Neuronal stem cell (in vitro differentiated cells): ENCODE measurements at regions not wholly inside any gene's neighbourhood (a gene's known extent, or its start where the extent isn't known, plus 50 kb on each side); places are given as distances from the start of the nearest gene placed in this dataset.

ENCODE experiments used
- DNase-seq: peaks from one replicate; pipeline ENCODE4 v3.0.0-alpha.2; 2013; ENCODE audit warnings: low spot score
- H2AFZ ChIP-seq: one replicate; pipeline ENCODE4 v1.6.1; 2013; ENCODE audit warnings: mild to moderate bottlenecking, low read length, inconsistent platforms
- H2AK5ac ChIP-seq: 2 replicates; pipeline ENCODE4 v1.6.1; 2013; ENCODE audit warnings: low read depth, mild to moderate bottlenecking, inconsistent platforms, low read length, moderate library complexity, mixed read lengths
- H2BK120ac ChIP-seq: 2 replicates; pipeline ENCODE4 v1.6.1; 2013; ENCODE audit warnings: low read depth, mild to moderate bottlenecking, inconsistent platforms, low read length, moderate library complexity, mixed read lengths
- H2BK12ac ChIP-seq: one replicate; pipeline ENCODE4 v1.6.1; 2013; ENCODE audit warnings: low read length, inconsistent platforms
- H2BK15ac ChIP-seq: 2 replicates; pipeline ENCODE4 v1.6.1; 2013; ENCODE audit warnings: mild to moderate bottlenecking, low read length, inconsistent platforms, mixed read lengths
- H2BK5ac ChIP-seq: one replicate; pipeline ENCODE4 v1.6.1; 2013; ENCODE audit warnings: inconsistent platforms, mild to moderate bottlenecking, low read length, moderate library complexity
- H3K14ac ChIP-seq: one replicate; pipeline ENCODE4 v1.6.1; 2013; ENCODE audit warnings: low read length, inconsistent platforms
- H3K18ac ChIP-seq: 2 replicates; pipeline ENCODE4 v1.6.1; 2013; ENCODE audit warnings: low read length, inconsistent platforms
- H3K23ac ChIP-seq: 2 replicates; pipeline ENCODE4 v1.6.1; 2013; ENCODE audit warnings: low read depth, mild to moderate bottlenecking, mixed read lengths, low read length, inconsistent platforms; ENCODE audit not compliant: poor library complexity
- H3K27ac ChIP-seq: replicated peaks from 3 replicates; pipeline ENCODE4 v1.5.1; 2013; ENCODE audit warnings: low read length, inconsistent platforms
- H3K27me3 ChIP-seq, 3 experiments: 2 replicates each; pipeline ENCODE4 v1.6.1; 2013; ENCODE audit warnings: low read length in 3 of 3, mild to moderate bottlenecking in 2 of 3, inconsistent platforms in 1 of 3, low read depth in 1 of 3, mixed read lengths in 1 of 3, moderate library complexity in 1 of 3; ENCODE audit not compliant: control insufficient read depth in 3 of 3, insufficient read depth in 3 of 3
- H3K36me3 ChIP-seq, 2 donors: replicated peaks in 1 of 2; 2 replicates each; pipeline ENCODE4 v1.6.1; 2013; ENCODE audit warnings: low read length in 2 of 2; ENCODE audit not compliant: control insufficient read depth in 2 of 2, insufficient read depth in 2 of 2
- H3K4ac ChIP-seq: 2 replicates; pipeline ENCODE4 v1.6.1; 2013; ENCODE audit warnings: inconsistent platforms, mild to moderate bottlenecking, low read length, moderate library complexity
- H3K4me1 ChIP-seq, 2 donors: 1 replicate in 1 of 2; 2 replicates in 1 of 2; pipeline ENCODE4 v1.6.1; 2013; ENCODE audit warnings: low read length in 2 of 2, low read depth in 1 of 2; ENCODE audit not compliant: control insufficient read depth in 2 of 2, insufficient read depth in 1 of 2
- H3K4me2 ChIP-seq: one replicate; pipeline ENCODE4 v1.6.1; 2013; ENCODE audit warnings: mild to moderate bottlenecking, low read length, inconsistent platforms; ENCODE audit not compliant: insufficient read depth, poor library complexity, severe bottlenecking
- H3K4me3 ChIP-seq, 2 donors: 2 replicates each; pipeline ENCODE4 v1.5.1; 2013; ENCODE audit warnings: low read length in 2 of 2, mild to moderate bottlenecking in 2 of 2, inconsistent platforms in 1 of 2, moderate library complexity in 1 of 2
- H3K79me1 ChIP-seq: one replicate; pipeline ENCODE4 v1.6.1; 2013; ENCODE audit warnings: low read depth, mild to moderate bottlenecking, inconsistent platforms, low read length, moderate library complexity
- H3K9ac ChIP-seq: one replicate; pipeline ENCODE4 v1.6.1; 2013; ENCODE audit warnings: mild to moderate bottlenecking, low read depth, low read length, inconsistent platforms; ENCODE audit not compliant: poor library complexity
- H3K9me3 ChIP-seq, 2 donors: replicated peaks in 1 of 2; 2 replicates each; pipeline versions ENCODE3 to v1.6.1; 2013; ENCODE audit warnings: low read length in 2 of 2, mild to moderate bottlenecking in 2 of 2, inconsistent platforms in 1 of 2, low read depth in 1 of 2, mixed read lengths in 1 of 2, moderate library complexity in 1 of 2; ENCODE audit not compliant: control insufficient read depth in 2 of 2, insufficient read depth in 1 of 2
- H4K8ac ChIP-seq: one replicate; pipeline ENCODE4 v1.6.1; 2013; ENCODE audit warnings: low read depth, mild to moderate bottlenecking, inconsistent platforms, low read length, moderate library complexity
- H4K91ac ChIP-seq: one replicate; pipeline ENCODE4 v1.6.1; 2013; ENCODE audit warnings: low read length, low read depth, mild to moderate bottlenecking, inconsistent platforms; ENCODE audit not compliant: poor library complexity
- WGBS, 2 donors: extraction: QIAGEN DNeasy Blood & Tissue Kit; methylation state at CpG; one replicate each; pipeline ENCODE4 v1.1.7; 2013; ENCODE audit warnings: missing lambda C conversion rate in 2 of 2, mixed read lengths in 1 of 2; ENCODE audit not compliant: insufficient read length in 2 of 2, insufficient replicate concordance in 1 of 2; ENCODE audit errors: extremely low coverage in 2 of 2; 5-methylcytosine and 5-hydroxymethylcytosine counted together

GRCh38 chr5:174338185-174339010 is 292.9 kb downstream of the NSG2 start:
- no peak overlapping the region for H2BK15ac ChIP-seq
- peaks cover 0 to 7% of the 10 kb centered on the region in 2 donors for H3K4me1 ChIP-seq
- H3K27me3 ChIP-seq, result peaks cover 0 to 23% (median 0%) of the 10 kb centered on the region in 3 experiments
- no peak overlapping the region for H3K4me2 ChIP-seq
- H3K4me3 ChIP-seq, result no peak overlapping the region
- no CpG with 5 or more reads among the region's 13 CpGs for WGBS, 2 donors
- no peak overlapping the region for H3K14ac ChIP-seq
- no peak overlapping the region for H3K9ac ChIP-seq
- H2AFZ ChIP-seq, result no peak overlapping the region
- no peak overlapping the region for H2AK5ac ChIP-seq
- H2BK5ac ChIP-seq, result no peak overlapping the region
- no peak overlapping the region for H2BK12ac ChIP-seq
- H4K8ac ChIP-seq, result no peak overlapping the region
- DNase-seq, result no peak
- H3K23ac ChIP-seq, result no peak overlapping the region
- peak overlapping the region; percentile 40 for H3K18ac ChIP-seq
- H3K27ac ChIP-seq, result no peak overlapping the region
- no peaks in the 10 kb centered on the region for H3K9me3 ChIP-seq
- no peaks in the 10 kb centered on the region for H3K36me3 ChIP-seq
- H2BK120ac ChIP-seq, result no peak overlapping the region
- H3K79me1 ChIP-seq, result no peaks in the 10 kb centered on the region
- no peak overlapping the region for H4K91ac ChIP-seq
- H3K4ac ChIP-seq, result no peak overlapping the region

- no peak overlapping the region for H3K9ac ChIP-seq
- no peak overlapping the region for H2AFZ ChIP-seq
- H4K8ac ChIP-seq, result no peak overlapping the region
- H2BK120ac ChIP-seq, result no peak overlapping the region
- no peak overlapping the region for H3K23ac ChIP-seq
- no peak overlapping the region for H2AK5ac ChIP-seq
- no peak overlapping the region for H2BK5ac ChIP-seq
- H3K18ac ChIP-seq, result no peak overlapping the region
- H3K79me1 ChIP-seq, result no peaks in the 10 kb centered on the region
- H3K4me1 ChIP-seq, result peaks cover 0 to 9% of the 10 kb centered on the region in 2 donors
- no peak overlapping the region for H3K14ac ChIP-seq
- H2BK12ac ChIP-seq, result no peak overlapping the region
- H3K27ac ChIP-seq, result no peak overlapping the region
- no peak overlapping the region for H2BK15ac ChIP-seq
- no peak overlapping the region for H3K4me2 ChIP-seq
- no peak for DNase-seq
- no peak overlapping the region for H3K4me3 ChIP-seq
- H3K27me3 ChIP-seq, result peaks cover 0 to 23% (median 0%) of the 10 kb centered on the region in 3 experiments
- no peak overlapping the region for H3K4ac ChIP-seq
- no CpG with 5 or more reads among the region's 4 CpGs for WGBS, 2 donors
- H4K91ac ChIP-seq, result no peak overlapping the region
- no peaks in the 10 kb centered on the region for H3K9me3 ChIP-seq
- no peaks in the 10 kb centered on the region for H3K36me3 ChIP-seq
Observed at GRCh38 chr5:174339130-174339529, 293.6 kb downstream of the NSG2 start.

DNA sequence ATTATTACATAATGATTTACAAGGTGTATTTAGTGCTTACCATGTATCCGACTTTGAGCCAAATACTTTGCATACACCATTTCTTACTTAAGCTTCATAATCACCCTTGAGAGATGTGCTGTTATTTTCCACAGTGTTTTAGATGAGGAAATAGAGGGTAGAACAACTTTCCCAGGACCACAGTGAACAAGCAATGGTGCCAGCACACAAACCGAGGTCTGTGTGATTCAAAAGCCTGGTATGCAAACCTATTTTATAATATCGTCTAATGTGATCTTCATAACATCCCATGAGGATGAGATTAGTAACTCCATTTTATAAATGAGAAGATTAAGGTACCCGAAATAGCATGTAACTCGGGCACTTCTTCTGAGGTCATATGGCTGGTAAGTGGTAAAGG is 294.7 kb downstream of the NSG2 start:
- Histone ChIP-seq H2AK5ac (no peak overlapping the region), H3K18ac (no peak overlapping the region), H3K4me2 (no peak overlapping the region), H3K36me3 (no peaks in the 10 kb centered on the region), H2BK12ac (no peak overlapping the region), H4K8ac (no peak overlapping the region), H2BK120ac (no peak overlapping the region), H3K9me3 (no peaks in the 10 kb centered on the region), H3K4ac (no peak overlapping the region), H3K4me1 (peaks cover 0 to 9% of the 10 kb centered on the region in 2 donors), H2BK15ac (no peak overlapping the region), H3K79me1 (no peaks in the 10 kb centered on the region), H3K14ac (no peak overlapping the region), H4K91ac (no peak overlapping the region), H3K4me3 (no peak overlapping the region), H2AFZ (no peak overlapping the region), H3K23ac (no peak overlapping the region), H2BK5ac (no peak overlapping the region), H3K9ac (no peak overlapping the region), H3K27me3 (peaks cover 0 to 23% (median 0%) of the 10 kb centered on the region in 3 experiments), H3K27ac (no peak overlapping the region)
- no peak for DNase-seq
- WGBS, 2 donors, result no CpG with 5 or more reads among the region's 5 CpGs

DNA sequence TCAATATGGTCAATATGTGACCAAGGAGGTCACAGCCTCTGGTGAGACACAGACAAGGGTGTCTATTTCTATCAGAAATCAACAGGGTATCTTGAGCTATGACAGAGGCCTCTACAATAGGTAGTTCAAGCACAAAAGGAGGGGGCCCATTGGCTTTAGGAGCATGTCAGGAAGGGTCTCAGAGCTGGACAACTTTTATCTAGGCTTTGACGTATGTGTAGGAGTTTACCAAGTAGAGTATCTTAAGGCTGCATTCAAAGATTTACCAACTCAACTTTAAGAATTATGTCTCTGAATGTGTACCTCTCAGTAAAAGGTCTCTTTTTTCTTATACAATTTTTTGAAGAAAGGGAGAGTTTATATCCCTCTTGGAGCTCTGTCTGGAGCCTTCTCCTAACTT is 297.2 kb downstream of the NSG2 start:
- no peak overlapping the region for H2BK12ac ChIP-seq
- H2AK5ac ChIP-seq, result no peak overlapping the region
- no peak overlapping the region for H3K14ac ChIP-seq
- no peak overlapping the region for H3K4ac ChIP-seq
- H3K23ac ChIP-seq, result no peak overlapping the region
- H3K4me1 ChIP-seq, result peaks cover 0 to 5% of the 10 kb centered on the region in 2 donors
- WGBS, 2 donors, result no CpG with 5 or more reads among the region's 1 CpG
- H4K8ac ChIP-seq, result no peak overlapping the region
- no peak overlapping the region for H3K18ac ChIP-seq
- H3K27ac ChIP-seq, result no peak overlapping the region
- no peak overlapping the region for H2AFZ ChIP-seq
- no peak overlapping the region for H3K4me3 ChIP-seq
- H2BK15ac ChIP-seq, result no peak overlapping the region
- H3K79me1 ChIP-seq, result no peaks in the 10 kb centered on the region
- no peak for DNase-seq
- H3K36me3 ChIP-seq, result no peaks in the 10 kb centered on the region
- no peak overlapping the region for H2BK120ac ChIP-seq
- H3K9me3 ChIP-seq, result no peaks in the 10 kb centered on the region
- H3K4me2 ChIP-seq, result no peak overlapping the region
- peaks cover 0 to 13% (median 0%) of the 10 kb centered on the region in 3 experiments for H3K27me3 ChIP-seq
- no peak overlapping the region for H2BK5ac ChIP-seq
- no peak overlapping the region for H3K9ac ChIP-seq
- H4K91ac ChIP-seq, result no peak overlapping the region
